ENCODE measurements at regions not wholly inside any gene's neighbourhood (a gene's known extent, or its start where the extent isn't known, plus 50 kb on each side); places are given as distances from the start of the nearest gene placed in this dataset.

- Histone ChIP-seq H3K36me3 (no peaks in the 10 kb centered on the region), H3K27ac (no peak overlapping the region), H3K4me3 (no peak overlapping the region), H3K9me3 (no peaks in the 10 kb centered on the region), H3K4me1 (peaks cover 0 to 4% (median 0%) of the 10 kb centered on the region in 12 donors), H3K27me3 (no peaks in the 10 kb centered on the region)
- WGBS, 4 donors: 87 to 94% (median 94%) methylated on average over 3 of the region's 3 CpGs
- no peak for DNase-seq
- intact Hi-C loops (cut with DNase I): no loop called here
- TF ChIP-seq POLR2A (IDR thresholded peaks at IDR 0.05) (no peak), CTCF (IDR thresholded peaks at IDR 0.05) (no peak)
- ATAC-seq: no peak
Measured at GRCh38 chr3:34011171-34012101, 213.0 kb downstream of the PDCD6IP start.

GRCh38 chr3:34012102-34012461 is 213.7 kb downstream of the PDCD6IP start:
- Histone ChIP-seq H3K4me1 (peaks cover 0 to 11% (median 0%) of the 10 kb centered on the region in 12 donors), H3K27ac (no peak overlapping the region), H3K36me3 (no peaks in the 10 kb centered on the region), H3K9me3 (no peaks in the 10 kb centered on the region), H3K27me3 (no peaks in the 10 kb centered on the region), H3K4me3 (no peak overlapping the region)
- TF ChIP-seq POLR2A (IDR thresholded peaks at IDR 0.05) (no peak), CTCF (IDR thresholded peaks at IDR 0.05) (no peak)
- DNase-seq: no peak
- peak in 2 of 4 donors; percentile 65 to 86 for ATAC-seq
- intact Hi-C loops (cut with DNase I): no loop called here
- WGBS, 4 donors: 48 to 74% (median 64%) methylated on average over 2 of the region's 2 CpGs

GRCh38 chr3:34013818-34014570 is 215.6 kb downstream of the PDCD6IP start:
- TF ChIP-seq POLR2A (IDR thresholded peaks at IDR 0.05): no peak
- TF ChIP-seq CTCF (IDR thresholded peaks at IDR 0.05): no peak
- intact Hi-C loops (cut with DNase I): no loop called here
- ATAC-seq (no peak), DNase-seq (no peak)
- no peaks in the 10 kb centered on the region for H3K9me3 ChIP-seq
- WGBS, 4 donors: 67 to 75% (median 72%) methylated on average over 6 of the region's 6 CpGs
- peaks cover 0 to 13% (median 0%) of the 10 kb centered on the region in 12 donors for H3K4me1 ChIP-seq
- no peak overlapping the region for H3K4me3 ChIP-seq
- H3K36me3 ChIP-seq: no peaks in the 10 kb centered on the region
- no peaks in the 10 kb centered on the region for H3K27me3 ChIP-seq
- H3K27ac ChIP-seq: no peak overlapping the region
